HepG2 (cell line): ENCODE measurements at regions not wholly inside any gene's neighbourhood (a gene's known extent, or its start where the extent isn't known, plus 50 kb on each side); places are given as distances from the start of the nearest gene placed in this dataset.

Source experiments
- ATAC-seq: fragments of 200-7000 bp; cut with Tn5 transposase; 3 replicates; pipeline ENCODE4 v1.9.1; 2020; ENCODE audit warnings: mild to moderate bottlenecking, moderate library complexity
- BruUV-seq: library from RNA; stranded (reverse); fragments of 400-500 nt; replicated peaks from 2 replicates; lab custom pipeline; 2021; lab: Mats Ljungman, UMichigan
- CTCF ChIA-PET: fragments of 300-600 bp; formaldehyde crosslinking; extraction: SDS; loops from one replicate; lab custom pipeline; 2021; ENCODE audit warnings: low total read pairs, inconsistent platforms, low intra/inter-chr PET ratio; lab: Yijun Ruan, JAX
- POLR2A ChIA-PET: fragments of 350-600 bp; sonication (Branson Sonifier 250); formaldehyde crosslinking; loops from one replicate; lab custom pipeline; 2020; ENCODE audit warnings: antibody characterized with exemption, inconsistent platforms; lab: Yijun Ruan, JAX
- DNase-seq: peaks from one replicate; pipeline ENCODE4 v3.0.0-alpha.2; 2015; ENCODE audit warnings: low spot score
- FAIRE-seq: peaks from 3 replicates; lab custom pipeline; 2011; peaks lifted over from hg19 to GRCh38; lab: Jason Lieb, UNC
- H2AFZ ChIP-seq: one replicate; pipeline ENCODE4 v1.6.1; 2011; ENCODE audit warnings: low read length, inconsistent platforms
- H3K27ac ChIP-seq: fragments of 300-600 bp; 3 replicates; pipeline ENCODE4 v1.8.0; 2011; ENCODE audit warnings: mixed run types, mild to moderate bottlenecking, mixed read lengths, low read length, inconsistent platforms; ENCODE audit not compliant: insufficient read depth; ENCODE audit errors: extremely low read length
- H3K27me3 ChIP-seq, 2 experiments: fragments of 200-600 bp in 1 of 2; 2 replicates in 1 of 2; 3 replicates in 1 of 2; pipeline versions ENCODE4 v1.6.0 to v1.8.0; 2011; ENCODE audit warnings: low read length in 2 of 2, mild to moderate bottlenecking in 2 of 2, moderate library complexity in 2 of 2, inconsistent platforms in 1 of 2; ENCODE audit not compliant: insufficient read depth in 2 of 2, control insufficient read depth in 1 of 2
- H3K36me3 ChIP-seq, 2 experiments: fragments of 200-600 bp in 1 of 2; replicated peaks in 1 of 2; 2 replicates in 1 of 2; 3 replicates in 1 of 2; pipeline versions ENCODE4 v1.5.1 to v1.8.0; 2011; ENCODE audit warnings: low read length in 2 of 2, inconsistent platforms in 1 of 2; ENCODE audit not compliant: insufficient read depth in 2 of 2, control insufficient read depth in 1 of 2
- H3K4me1 ChIP-seq: 2 replicates; pipeline ENCODE4 v1.5.1; 2012; ENCODE audit warnings: low read length, inconsistent platforms; ENCODE audit not compliant: insufficient read depth
- H3K4me2 ChIP-seq: 2 replicates; pipeline ENCODE4 v1.6.0; 2011; ENCODE audit warnings: low read depth, low read length, inconsistent platforms
- H3K4me3 ChIP-seq, 3 experiments: fragments of 200-600 bp in 1 of 3; sonication (generic), shearing (Covaris generic) in 1 of 3; replicated peaks in 1 of 3; 2 replicates each; pipeline ENCODE4 v1.5.1; 2011 to 2016; ENCODE audit warnings: low read length in 3 of 3, inconsistent platforms in 2 of 3, low read depth in 2 of 3, mild to moderate bottlenecking in 2 of 3, control low read depth in 1 of 3, mixed read lengths in 1 of 3; ENCODE audit not compliant: insufficient read depth in 1 of 3
- H3K79me2 ChIP-seq: one replicate; pipeline ENCODE4 v1.6.1; 2011; ENCODE audit warnings: low read length, inconsistent platforms; ENCODE audit not compliant: insufficient read depth
- H3K9ac ChIP-seq: 2 replicates; pipeline ENCODE4 v1.6.0; 2011; ENCODE audit warnings: mild to moderate bottlenecking, low read depth, low read length, inconsistent platforms; ENCODE audit not compliant: insufficient read depth
- H3K9me3 ChIP-seq: 2 replicates; pipeline ENCODE4 v1.5.1; 2012; ENCODE audit warnings: mild to moderate bottlenecking, low read length
- H4K20me1 ChIP-seq: 2 replicates; pipeline ENCODE4 v1.6.0; 2011; ENCODE audit warnings: inconsistent platforms, mild to moderate bottlenecking, low read length, moderate library complexity; ENCODE audit not compliant: insufficient read depth
- ATRX ChIP-seq: sonication (generic); formaldehyde crosslinking; IDR thresholded peaks from 2 replicates; pipeline ENCODE4 v1.4.0; 2020; ENCODE audit warnings: missing genetic modification reagents, borderline replicate concordance
- CBX5 ChIP-seq: sonication (generic); formaldehyde crosslinking; IDR thresholded peaks from 2 replicates; pipeline ENCODE4 v1.4.0; 2020; ENCODE audit warnings: missing genetic modification reagents, borderline replicate concordance
- DMAP1 ChIP-seq: IDR thresholded peaks from 2 replicates; pipeline ENCODE4 v1.6.1; 2016
- FOXM1 ChIP-seq: sonication (generic); formaldehyde crosslinking; IDR thresholded peaks from 2 replicates; pipeline ENCODE4 v1.5.0; 2020; ENCODE audit warnings: missing genetic modification reagents
- GABPA ChIP-seq, 2 experiments: IDR thresholded peaks; 2 replicates each; pipeline ENCODE4 v1.6.1; 2011 to 2016; ENCODE audit warnings: low read depth in 2 of 2, low read length in 1 of 2, missing biosample characterization in 1 of 2, missing genetic modification characterization in 1 of 2
- RAD51 ChIP-seq: fragments of 450-650 bp; IDR thresholded peaks from 2 replicates; pipeline ENCODE4 v1.6.1; 2016; ENCODE audit warnings: borderline replicate concordance
- RNF2 ChIP-seq: fragments of 450-650 bp; conservative IDR thresholded peaks from 2 replicates; pipeline ENCODE4 v1.6.1; 2016; ENCODE audit warnings: low read depth
- SETDB1 ChIP-seq: sonication (generic); formaldehyde crosslinking; IDR thresholded peaks from 2 replicates; pipeline ENCODE4 v1.5.1; 2020; ENCODE audit warnings: missing genetic modification reagents, mild to moderate bottlenecking, borderline replicate concordance
- SIX1 ChIP-seq: sonication (generic); formaldehyde crosslinking; IDR thresholded peaks from 2 replicates; pipeline ENCODE4 v1.4.0; 2020; ENCODE audit warnings: missing genetic modification reagents, borderline replicate concordance
- SMAD1 ChIP-seq: sonication (generic); formaldehyde crosslinking; IDR thresholded peaks from 2 replicates; pipeline ENCODE4 v1.4.0; 2020; ENCODE audit warnings: missing genetic modification reagents, low read depth, mild to moderate bottlenecking, borderline replicate concordance
- SP2 ChIP-seq: sonication (generic); formaldehyde crosslinking; IDR thresholded peaks from 2 replicates; pipeline ENCODE4 v1.5.1; 2020; ENCODE audit warnings: mild to moderate bottlenecking, missing genetic modification reagents
- SP4 ChIP-seq: sonication (generic); formaldehyde crosslinking; IDR thresholded peaks from 2 replicates; pipeline ENCODE4 v1.8.1; 2023; ENCODE audit warnings: mild to moderate bottlenecking, missing genetic modification reagents
- TEAD3 ChIP-seq: optimal IDR thresholded peaks from 2 replicates; pipeline ENCODE3; 2016; ENCODE audit warnings: borderline replicate concordance
- ZBTB1 ChIP-seq: sonication (generic); formaldehyde crosslinking; IDR thresholded peaks from 2 replicates; pipeline ENCODE4 v1.4.0; 2020; ENCODE audit warnings: missing genetic modification reagents, borderline replicate concordance
- ZBTB7A ChIP-seq: sonication (generic); formaldehyde crosslinking; IDR thresholded peaks from 2 replicates; pipeline ENCODE4 v1.8.0; 2022; ENCODE audit warnings: mild to moderate bottlenecking, missing genetic modification reagents
- ZNF224 ChIP-seq: sonication (generic); formaldehyde crosslinking; IDR thresholded peaks from 2 replicates; pipeline ENCODE4 v1.5.0; 2020; ENCODE audit warnings: mild to moderate bottlenecking, missing genetic modification reagents
- ZNF850 ChIP-seq: sonication (generic); formaldehyde crosslinking; conservative IDR thresholded peaks from 2 replicates; pipeline ENCODE4 v1.9.0; 2021; ENCODE audit warnings: mild to moderate bottlenecking, missing genetic modification reagents
- ZSCAN31 ChIP-seq: sonication (generic); formaldehyde crosslinking; IDR thresholded peaks from 2 replicates; pipeline ENCODE4 v1.5.0; 2020; ENCODE audit warnings: low read depth, mild to moderate bottlenecking, missing genetic modification reagents
- WGBS: methylation state at CpG from one replicate; pipeline ENCODE4 v1.1.6; 2017; ENCODE audit warnings: low lambda C conversion rate; 5-methylcytosine and 5-hydroxymethylcytosine counted together
- in situ Hi-C: cut with HindIII; loops from 2 replicates; pipeline ENCODE4 v1.10.0; 2017; ENCODE audit warnings: low pct_unique_long_range_greater_than_20kb; ENCODE audit not compliant: extremely low pct_ligation_motif_present
- intact Hi-C: fragments of 100-400 bp; cut with micrococcal nuclease; formaldehyde crosslinking; loops from one replicate; pipeline ENCODE4 v1.10.0; 2022; ENCODE audit not compliant: unreplicated experiment
- TF ChIP-seq, protein P1 (sequence below): sonication (generic); formaldehyde crosslinking; IDR thresholded peaks from 2 replicates; pipeline ENCODE4 v1.5.1; 2020; ENCODE audit warnings: mild to moderate bottlenecking, missing genetic modification reagents, moderate library complexity
- TF ChIP-seq, protein P2 (sequence below): sonication (generic); formaldehyde crosslinking; IDR thresholded peaks from 2 replicates; pipeline ENCODE4 v1.5.0; 2020; ENCODE audit warnings: missing genetic modification reagents
- TF ChIP-seq, protein P3 (sequence below): sonication (generic); IDR thresholded peaks from 2 replicates; pipeline ENCODE4 v1.6.1; 2016; ENCODE audit warnings: low read depth, borderline replicate concordance
- TF ChIP-seq, protein P4 (sequence below): sonication (generic); formaldehyde crosslinking; IDR thresholded peaks from 2 replicates; pipeline ENCODE4 v1.5.0; 2020; ENCODE audit warnings: missing genetic modification reagents, mild to moderate bottlenecking, borderline replicate concordance

DNA sequence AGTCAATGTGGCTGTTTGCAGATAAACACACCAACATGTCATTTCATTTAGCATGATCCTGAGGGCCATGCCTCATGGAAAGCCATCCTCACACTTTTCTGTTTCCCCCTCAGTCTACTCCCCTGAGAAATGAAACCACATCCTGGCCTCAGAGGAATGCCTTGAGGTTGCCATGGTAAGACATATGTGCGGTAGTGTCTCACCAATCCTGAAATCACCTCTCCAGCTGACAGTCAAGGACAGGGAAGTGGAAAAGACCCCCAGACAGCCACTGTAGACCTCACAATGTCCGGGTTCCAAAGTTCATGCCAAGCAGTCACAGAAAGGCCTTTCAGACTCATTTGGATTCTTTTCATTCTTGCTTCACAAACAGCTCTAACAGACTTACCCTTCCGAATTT is 175.2 kb upstream of the PKDCC start:
- BruUV-seq = no TSS peak
- TF ChIP-seq GABPA (IDR thresholded peaks at IDR 0.05; ENCODE audit: low read depth, low read length) (no peak), GABPA (CRISPR knock-in tag; IDR thresholded peaks at IDR 0.05; ENCODE audit: low read depth) (no peak), RNF2 (no peak), SP4 (CRISPR knock-in tag) (no peak), ZNF850 (CRISPR knock-in tag) (no peak), SP2 (CRISPR knock-in tag) (no peak), ZNF224 (CRISPR knock-in tag) (no peak), ZSCAN31 (CRISPR knock-in tag) (no peak), SMAD1 (CRISPR knock-in tag) (no peak), ZBTB7A (CRISPR knock-in tag) (0 out of 2 replicates have a peak, but pooled peaks have one; percentile 24), SIX1 (CRISPR knock-in tag) (no peak), TEAD3 (peak; percentile 62), RAD51 (no peak), SETDB1 (CRISPR knock-in tag) (no peak), ZBTB1 (CRISPR knock-in tag) (no peak), FOXM1 (CRISPR knock-in tag) (no peak), CBX5 (CRISPR knock-in tag) (no peak), DMAP1 (no peak), ATRX (CRISPR knock-in tag) (no peak)
- TF ChIP-seq, protein P1, sequence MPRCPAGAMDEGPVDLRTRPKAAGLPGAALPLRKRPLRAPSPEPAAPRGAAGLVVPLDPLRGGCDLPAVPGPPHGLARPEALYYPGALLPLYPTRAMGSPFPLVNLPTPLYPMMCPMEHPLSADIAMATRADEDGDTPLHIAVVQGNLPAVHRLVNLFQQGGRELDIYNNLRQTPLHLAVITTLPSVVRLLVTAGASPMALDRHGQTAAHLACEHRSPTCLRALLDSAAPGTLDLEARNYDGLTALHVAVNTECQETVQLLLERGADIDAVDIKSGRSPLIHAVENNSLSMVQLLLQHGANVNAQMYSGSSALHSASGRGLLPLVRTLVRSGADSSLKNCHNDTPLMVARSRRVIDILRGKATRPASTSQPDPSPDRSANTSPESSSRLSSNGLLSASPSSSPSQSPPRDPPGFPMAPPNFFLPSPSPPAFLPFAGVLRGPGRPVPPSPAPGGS (CRISPR knock-in tag) = no peak
- TF ChIP-seq, protein P2, sequence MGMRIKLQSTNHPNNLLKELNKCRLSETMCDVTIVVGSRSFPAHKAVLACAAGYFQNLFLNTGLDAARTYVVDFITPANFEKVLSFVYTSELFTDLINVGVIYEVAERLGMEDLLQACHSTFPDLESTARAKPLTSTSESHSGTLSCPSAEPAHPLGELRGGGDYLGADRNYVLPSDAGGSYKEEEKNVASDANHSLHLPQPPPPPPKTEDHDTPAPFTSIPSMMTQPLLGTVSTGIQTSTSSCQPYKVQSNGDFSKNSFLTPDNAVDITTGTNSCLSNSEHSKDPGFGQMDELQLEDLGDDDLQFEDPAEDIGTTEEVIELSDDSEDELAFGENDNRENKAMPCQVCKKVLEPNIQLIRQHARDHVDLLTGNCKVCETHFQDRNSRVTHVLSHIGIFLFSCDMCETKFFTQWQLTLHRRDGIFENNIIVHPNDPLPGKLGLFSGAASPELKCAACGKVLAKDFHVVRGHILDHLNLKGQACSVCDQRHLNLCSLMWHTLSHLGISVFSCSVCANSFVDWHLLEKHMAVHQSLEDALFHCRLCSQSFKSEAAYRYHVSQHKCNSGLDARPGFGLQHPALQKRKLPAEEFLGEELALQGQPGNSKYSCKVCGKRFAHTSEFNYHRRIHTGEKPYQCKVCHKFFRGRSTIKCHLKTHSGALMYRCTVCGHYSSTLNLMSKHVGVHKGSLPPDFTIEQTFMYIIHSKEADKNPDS (CRISPR knock-in tag) = no peak
- TF ChIP-seq, protein P3, sequence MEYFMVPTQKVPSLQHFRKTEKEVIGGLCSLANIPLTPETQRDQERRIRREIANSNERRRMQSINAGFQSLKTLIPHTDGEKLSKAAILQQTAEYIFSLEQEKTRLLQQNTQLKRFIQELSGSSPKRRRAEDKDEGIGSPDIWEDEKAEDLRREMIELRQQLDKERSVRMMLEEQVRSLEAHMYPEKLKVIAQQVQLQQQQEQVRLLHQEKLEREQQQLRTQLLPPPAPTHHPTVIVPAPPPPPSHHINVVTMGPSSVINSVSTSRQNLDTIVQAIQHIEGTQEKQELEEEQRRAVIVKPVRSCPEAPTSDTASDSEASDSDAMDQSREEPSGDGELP = peak; percentile 16; the same call in 1 of the 2 replicates
- TF ChIP-seq, protein P4, sequence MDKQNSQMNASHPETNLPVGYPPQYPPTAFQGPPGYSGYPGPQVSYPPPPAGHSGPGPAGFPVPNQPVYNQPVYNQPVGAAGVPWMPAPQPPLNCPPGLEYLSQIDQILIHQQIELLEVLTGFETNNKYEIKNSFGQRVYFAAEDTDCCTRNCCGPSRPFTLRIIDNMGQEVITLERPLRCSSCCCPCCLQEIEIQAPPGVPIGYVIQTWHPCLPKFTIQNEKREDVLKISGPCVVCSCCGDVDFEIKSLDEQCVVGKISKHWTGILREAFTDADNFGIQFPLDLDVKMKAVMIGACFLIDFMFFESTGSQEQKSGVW (CRISPR knock-in tag) = no peak

More for the DNA sequence above, 175.2 kb upstream of the PKDCC start:
- Histone ChIP-seq H3K4me1 (peaks cover 17% of the 10 kb centered on the region), H2AFZ (no peak overlapping the region), H3K4me3 (no peak overlapping the region), H3K79me2 (no peaks in the 10 kb centered on the region), H3K9ac (no peak overlapping the region), H3K27me3 (peaks cover 1 to 22% of the 10 kb centered on the region in 2 experiments; a peak in 3 of 5 replicates), H3K36me3 (no peaks in the 10 kb centered on the region), H3K4me2 (peak overlapping the region; percentile 19; the same call in 1 of the 2 replicates), H3K9me3 (no peaks in the 10 kb centered on the region), H4K20me1 (no peaks in the 10 kb centered on the region), H3K27ac (no peak overlapping the region)
- FAIRE-seq (peak; percentile 4), ATAC-seq (no peak), DNase-seq (peak; percentile 32)
- POLR2A ChIA-PET = interaction anchor here (1.1 to 1.2 kb wide), 2 partner anchors 173 to 175 kb away, joined by 4 read pairs; partner anchors contain the start of gene PKDCC
- CTCF ChIA-PET = interaction anchor here (5.5 kb wide), 1 partner anchor 213 kb away, joined by 119 read pairs; no protein-coding TSS in a partner anchor
- 9% methylated on average over 3 of the region's 3 CpGs for WGBS
- intact Hi-C loops (no loop called here), in situ Hi-C loops (loop anchor here (5.0 to 25.0 kb wide), 4 partner anchors 210 to 790 kb away; partner anchors contain the start of gene COX7A2L)
